ENCODE measurements at regions not wholly inside any gene's neighbourhood (a gene's known extent, or its start where the extent isn't known, plus 50 kb on each side); places are given as distances from the start of the nearest gene placed in this dataset.

- Histone ChIP-seq H2AFZ (ENCODE audit: low read length) (no peak overlapping the region), H3K4me1 (ENCODE audit: insufficient read depth, low read length) (no peaks in the 10 kb centered on the region), H3K4me3 (replicated peaks in 1 of 3; ENCODE audit: insufficient read depth in 1 of 3, low read depth in 2 of 3, low read length in 3 of 3) (no peak overlapping the region), H3K9ac (ENCODE audit: insufficient read depth, low read depth, low read length) (no peak overlapping the region), H3K9me3 (ENCODE audit: low read length) (no peaks in the 10 kb centered on the region), H3K27me3 (ENCODE audit: control insufficient read depth in 1 of 2, insufficient read depth in 2 of 2, low read length in 2 of 2) (no peaks in the 10 kb centered on the region), H3K36me3 (replicated peaks in 1 of 2; ENCODE audit: control insufficient read depth in 1 of 2, insufficient read depth in 2 of 2, low read length in 2 of 2) (no peaks in the 10 kb centered on the region), H3K27ac (ENCODE audit: extremely low read length, insufficient read depth, low read length) (no peak overlapping the region), H3K4me2 (ENCODE audit: low read depth, low read length) (no peak overlapping the region), H3K79me2 (ENCODE audit: insufficient read depth, low read length) (no peaks in the 10 kb centered on the region), H4K20me1 (ENCODE audit: insufficient read depth, low read length) (no peaks in the 10 kb centered on the region)
- TF ChIP-seq ZNF235 (CRISPR knock-in tag; IDR thresholded peaks at IDR 0.05; ENCODE audit: borderline replicate concordance) (no peak), MIER2 (CRISPR knock-in tag; IDR thresholded peaks at IDR 0.05) (no peak), ZNF710 (CRISPR knock-in tag; IDR thresholded peaks at IDR 0.05; ENCODE audit: borderline replicate concordance) (no peak), RFX1 (IDR thresholded peaks at IDR 0.05) (no peak), ZNF274 (CRISPR knock-in tag; IDR thresholded peaks at IDR 0.05) (no peak), JUND (CRISPR knock-in tag; IDR thresholded peaks at IDR 0.05) (no peak), PCBP1 (IDR thresholded peaks at IDR 0.05; ENCODE audit: borderline replicate concordance, low read depth, low read length) (no peak), BRD4 (CRISPR knock-in tag; IDR thresholded peaks at IDR 0.05) (no peak)
- BruUV-seq (replicated peaks) = no TSS peak
- in situ Hi-C loops (cut with HindIII; ENCODE audit: extremely low pct_ligation_motif_present, low pct_unique_long_range_greater_than_20kb) = no loop called here
- no peak for DNase-seq (ENCODE audit: low spot score)
- WGBS (ENCODE audit: low lambda C conversion rate) = 0% methylated on average over 3 of the region's 3 CpGs
- ChIA-PET CTCF (ENCODE audit: low intra/inter-chr PET ratio, low total read pairs) (no interaction called here), POLR2A (no interaction called here)
- no peak for FAIRE-seq
- no peak for ATAC-seq
- intact Hi-C loops (cut with micrococcal nuclease; ENCODE audit: unreplicated experiment) = no loop called here
Measured at GRCh38 chr11:112822478-112823274, 138.5 kb upstream of the NCAM1 start.

Data from HepG2 (cell line).